ENCODE measurements at regions not wholly inside any gene's neighbourhood (a gene's known extent, or its start where the extent isn't known, plus 50 kb on each side); places are given as distances from the start of the nearest gene placed in this dataset.

DNA sequence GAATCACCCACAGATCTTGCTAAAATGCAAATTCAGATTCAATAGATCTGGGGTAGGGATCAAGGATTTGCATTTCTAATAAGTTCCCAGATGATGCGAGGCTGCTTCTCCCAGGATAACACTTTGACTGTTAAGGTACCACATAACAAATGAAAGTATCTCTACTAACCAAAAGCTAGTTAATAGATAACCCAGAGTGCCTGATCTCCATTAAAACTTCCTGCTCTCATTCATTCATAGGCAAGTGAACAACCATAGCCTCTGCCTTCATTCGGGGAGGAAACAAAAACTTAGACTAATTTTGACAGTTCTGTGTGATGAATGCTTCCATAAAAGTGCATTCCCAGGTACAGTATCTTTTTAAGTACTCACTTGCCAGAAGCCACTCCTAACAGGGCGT is 265.6 kb upstream of the BTBD3 start:
- peaks cover 13% of the 10 kb centered on the region for H3K4me1 Mint-ChIP-seq (ENCODE audit: low read depth, unreplicated experiment)
- no peak overlapping the region for H3K4me3 Mint-ChIP-seq (ENCODE audit: low read depth, unreplicated experiment)
- H3K36me3 Mint-ChIP-seq (ENCODE audit: insufficient read depth, unreplicated experiment) = no peaks in the 10 kb centered on the region
- CTCF ChIA-PET = interaction anchor here (0.5 to 0.6 kb wide), 2 partner anchors 514 to 831 kb away, joined by 3 to 13 read pairs; no protein-coding TSS in a partner anchor
- intact Hi-C loops (cut with micrococcal nuclease; ENCODE audit: unreplicated experiment) = no loop called here
- H3K9me3 Mint-ChIP-seq (ENCODE audit: low read depth, unreplicated experiment) = peaks cover 2% of the 10 kb centered on the region
- no peak overlapping the region for H3K27ac Mint-ChIP-seq (ENCODE audit: unreplicated experiment)
- no TSS peak for BruUV-seq (replicated peaks)
- no peak for DNase-seq
- TF ChIP-seq, protein P1, sequence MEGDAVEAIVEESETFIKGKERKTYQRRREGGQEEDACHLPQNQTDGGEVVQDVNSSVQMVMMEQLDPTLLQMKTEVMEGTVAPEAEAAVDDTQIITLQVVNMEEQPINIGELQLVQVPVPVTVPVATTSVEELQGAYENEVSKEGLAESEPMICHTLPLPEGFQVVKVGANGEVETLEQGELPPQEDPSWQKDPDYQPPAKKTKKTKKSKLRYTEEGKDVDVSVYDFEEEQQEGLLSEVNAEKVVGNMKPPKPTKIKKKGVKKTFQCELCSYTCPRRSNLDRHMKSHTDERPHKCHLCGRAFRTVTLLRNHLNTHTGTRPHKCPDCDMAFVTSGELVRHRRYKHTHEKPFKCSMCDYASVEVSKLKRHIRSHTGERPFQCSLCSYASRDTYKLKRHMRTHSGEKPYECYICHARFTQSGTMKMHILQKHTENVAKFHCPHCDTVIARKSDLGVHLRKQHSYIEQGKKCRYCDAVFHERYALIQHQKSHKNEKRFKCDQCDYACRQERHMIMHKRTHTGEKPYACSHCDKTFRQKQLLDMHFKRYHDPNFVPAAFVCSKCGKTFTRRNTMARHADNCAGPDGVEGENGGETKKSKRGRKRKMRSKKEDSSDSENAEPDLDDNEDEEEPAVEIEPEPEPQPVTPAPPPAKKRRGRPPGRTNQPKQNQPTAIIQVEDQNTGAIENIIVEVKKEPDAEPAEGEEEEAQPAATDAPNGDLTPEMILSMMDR (IDR thresholded peaks at IDR 0.05; ENCODE audit: unreplicated experiment) = no peak
- H3K27me3 Mint-ChIP-seq (ENCODE audit: unreplicated experiment) = no peaks in the 10 kb centered on the region

DNA sequence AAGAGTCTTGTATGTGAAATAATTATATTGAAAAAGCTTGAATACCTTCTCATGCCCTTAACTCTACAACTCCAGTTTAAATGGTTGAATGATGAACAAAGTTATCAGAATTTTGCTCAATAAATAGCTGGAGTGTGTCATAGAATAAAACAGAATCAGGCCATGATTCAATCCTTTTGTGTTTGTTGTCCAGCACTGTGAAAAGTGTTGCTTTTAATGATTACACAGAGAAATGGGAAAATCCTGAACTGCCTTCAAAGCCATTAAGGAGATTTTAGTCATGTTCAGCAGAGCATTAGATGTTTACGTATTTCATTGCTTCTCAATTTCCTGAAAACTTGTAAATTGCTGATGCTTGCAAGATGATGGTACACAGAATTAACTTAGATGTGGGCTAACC is 262.9 kb upstream of the BTBD3 start:
- H3K4me1 Mint-ChIP-seq (ENCODE audit: low read depth, unreplicated experiment) = peaks cover 13% of the 10 kb centered on the region
- no peaks in the 10 kb centered on the region for H3K27me3 Mint-ChIP-seq (ENCODE audit: unreplicated experiment)
- H3K27ac Mint-ChIP-seq (ENCODE audit: unreplicated experiment) = no peak overlapping the region

DNA sequence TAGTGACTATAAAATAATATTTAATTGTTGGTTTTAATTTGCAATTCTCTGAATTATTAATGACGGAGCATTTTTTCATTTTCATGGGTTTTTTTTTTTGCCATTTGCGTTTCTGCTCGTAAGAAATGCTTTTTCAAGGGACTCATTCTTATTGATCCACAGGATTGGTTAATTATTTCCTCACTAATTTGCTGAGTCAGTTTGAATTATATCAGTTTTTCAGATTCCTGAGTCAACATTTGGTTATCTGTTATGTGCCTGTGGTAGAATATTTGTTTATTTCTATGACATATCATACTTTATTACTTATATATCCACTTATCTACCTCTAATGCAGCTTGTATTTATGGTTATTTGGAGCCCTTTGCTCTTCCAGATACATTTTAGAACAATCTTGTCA is 257.0 kb upstream of the BTBD3 start:
- TF ChIP-seq, protein P1 (IDR thresholded peaks at IDR 0.05; ENCODE audit: unreplicated experiment) = no peak
- DNase-seq = no peak
- H3K27ac Mint-ChIP-seq (ENCODE audit: unreplicated experiment) = no peak overlapping the region
- CTCF ChIA-PET = no interaction called here
- no peaks in the 10 kb centered on the region for H3K4me1 Mint-ChIP-seq (ENCODE audit: low read depth, unreplicated experiment)
- no peaks in the 10 kb centered on the region for H3K36me3 Mint-ChIP-seq (ENCODE audit: insufficient read depth, unreplicated experiment)
- H3K4me3 Mint-ChIP-seq (ENCODE audit: low read depth, unreplicated experiment) = no peak overlapping the region
- no TSS peak for BruUV-seq (replicated peaks)
- intact Hi-C loops (cut with micrococcal nuclease; ENCODE audit: unreplicated experiment) = no loop called here
- H3K27me3 Mint-ChIP-seq (ENCODE audit: unreplicated experiment) = no peaks in the 10 kb centered on the region
- H3K9me3 Mint-ChIP-seq (ENCODE audit: low read depth, unreplicated experiment) = no peaks in the 10 kb centered on the region

More for the DNA sequence above, 262.9 kb upstream of the BTBD3 start:
- Mint-ChIP-seq H3K4me3 (ENCODE audit: low read depth, unreplicated experiment) (no peak overlapping the region), H3K9me3 (ENCODE audit: low read depth, unreplicated experiment) (no peaks in the 10 kb centered on the region), H3K36me3 (ENCODE audit: insufficient read depth, unreplicated experiment) (no peaks in the 10 kb centered on the region)
- TF ChIP-seq, protein P1 (IDR thresholded peaks at IDR 0.05; ENCODE audit: unreplicated experiment) = no peak
- intact Hi-C loops (cut with micrococcal nuclease; ENCODE audit: unreplicated experiment) = no loop called here
- no peak for DNase-seq
- CTCF ChIA-PET = no interaction called here
- no TSS peak for BruUV-seq (replicated peaks)

DNA sequence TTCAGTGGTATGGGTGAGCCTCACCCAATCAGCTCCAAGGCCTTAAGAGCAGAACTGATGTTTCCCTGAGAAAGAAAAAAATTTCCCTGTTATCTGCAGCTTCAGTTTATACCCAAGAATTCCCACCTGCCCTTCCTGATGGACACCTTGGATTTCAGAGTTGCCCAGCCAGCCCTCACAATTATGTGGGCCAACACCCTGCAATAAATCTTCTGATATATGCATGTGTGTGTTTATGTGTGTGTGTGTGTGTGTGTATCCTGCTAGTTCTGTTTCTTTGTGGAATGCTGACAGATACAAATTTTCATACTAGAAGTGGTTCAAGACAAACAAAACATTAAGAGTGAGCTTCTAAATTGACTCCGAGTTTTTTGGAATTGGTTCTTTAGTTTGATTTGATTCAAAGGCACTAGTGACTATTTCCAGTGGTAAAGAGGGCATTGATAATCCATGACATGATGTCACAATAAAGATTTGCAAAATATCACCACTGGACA is 246.6 kb upstream of the BTBD3 start:
- CTCF ChIA-PET = no interaction called here
- Mint-ChIP-seq H3K4me1 (ENCODE audit: low read depth, unreplicated experiment) (no peaks in the 10 kb centered on the region), H3K27me3 (ENCODE audit: unreplicated experiment) (peaks cover 13% of the 10 kb centered on the region), H3K4me3 (ENCODE audit: low read depth, unreplicated experiment) (no peak overlapping the region), H3K27ac (ENCODE audit: unreplicated experiment) (no peak overlapping the region), H3K36me3 (ENCODE audit: insufficient read depth, unreplicated experiment) (no peaks in the 10 kb centered on the region), H3K9me3 (ENCODE audit: low read depth, unreplicated experiment) (no peaks in the 10 kb centered on the region)
- BruUV-seq (replicated peaks) = no TSS peak
- intact Hi-C loops (cut with micrococcal nuclease; ENCODE audit: unreplicated experiment) = no loop called here
- no peak for DNase-seq
- TF ChIP-seq, protein P1 (IDR thresholded peaks at IDR 0.05; ENCODE audit: unreplicated experiment) = no peak

Data from Calu3 (cell line).